ENCODE measurements at regions not wholly inside any gene's neighbourhood (a gene's known extent, or its start where the extent isn't known, plus 50 kb on each side); places are given as distances from the start of the nearest gene placed in this dataset.

- TF ChIP-seq ZNF274 (IDR thresholded peaks at IDR 0.05; ENCODE audit: low read depth, low read length) = no peak
- no peak for TF ChIP-seq YY1 (IDR thresholded peaks at IDR 0.05; ENCODE audit: insufficient read depth, insufficient read length)
- TF ChIP-seq SUZ12 (IDR thresholded peaks at IDR 0.05; ENCODE audit: extremely low read depth, insufficient read depth, insufficient read length) = no peak
Measured at GRCh38 chr18:78698914-78699313, 280.7 kb upstream of the SALL3 start.
